GM19438 (cell line): ENCODE measurements at regions not wholly inside any gene's neighbourhood (a gene's known extent, or its start where the extent isn't known, plus 50 kb on each side); places are given as distances from the start of the nearest gene placed in this dataset.

ENCODE experiments used
- ATAC-seq: cut with Tn5 transposase; IDR thresholded peaks from one replicate; pipeline ENCODE4 v1.9.1; 2021; ENCODE audit warnings: low read depth; ENCODE audit not compliant: unreplicated experiment

DNA sequence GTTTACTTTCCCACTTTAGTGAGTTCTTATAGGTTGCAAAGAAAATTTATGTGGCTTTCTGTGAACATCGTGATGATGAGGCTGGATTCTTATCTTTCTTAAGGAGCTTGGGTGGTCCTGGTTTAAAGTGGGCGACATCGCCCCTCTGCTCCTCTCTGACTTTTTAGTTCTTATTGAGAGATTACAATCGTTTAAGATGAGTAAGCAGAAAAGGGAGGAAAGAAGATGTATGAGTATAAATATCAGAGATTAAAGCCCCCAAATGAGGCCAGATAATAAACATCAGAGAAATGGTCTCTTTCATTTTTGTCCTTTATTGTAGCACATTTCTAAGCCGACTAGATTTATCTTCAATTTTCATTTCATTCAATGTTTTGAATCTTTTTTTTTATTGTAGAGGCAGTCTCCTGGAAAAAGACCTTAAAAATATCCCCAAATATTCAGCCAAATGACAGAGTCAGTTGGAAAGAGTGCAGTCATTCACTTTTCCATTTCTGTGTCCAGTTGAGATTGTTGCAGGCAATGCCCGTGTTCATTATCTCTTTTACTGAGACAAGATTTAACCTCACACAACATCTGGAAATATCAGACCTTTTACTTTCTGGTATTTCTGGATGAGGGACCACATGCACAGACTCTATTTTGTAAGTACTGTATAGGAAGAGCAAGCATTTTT, 62.0 kb upstream of the PDE7B start:
- no peak for ATAC-seq

DNA sequence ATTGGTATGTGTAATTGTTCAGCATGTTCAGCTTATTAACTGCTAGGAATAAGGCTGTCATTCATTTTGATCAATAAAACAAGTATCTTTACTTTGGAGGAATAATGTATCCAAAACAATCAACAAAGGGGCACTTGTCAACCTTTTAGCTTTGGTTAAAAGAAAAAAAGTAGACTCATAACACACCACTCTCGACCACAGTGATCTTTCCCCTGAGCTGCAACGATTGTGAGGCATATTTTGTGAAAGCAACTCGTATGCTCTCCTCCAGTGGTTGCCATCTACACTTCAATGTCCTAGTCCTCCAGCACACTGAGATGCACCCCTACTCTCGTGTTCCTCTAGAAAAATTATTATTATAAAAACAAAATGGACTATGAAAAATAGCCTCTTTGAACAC, 60.1 kb upstream of the PDE7B start:
- ATAC-seq: no peak

DNA sequence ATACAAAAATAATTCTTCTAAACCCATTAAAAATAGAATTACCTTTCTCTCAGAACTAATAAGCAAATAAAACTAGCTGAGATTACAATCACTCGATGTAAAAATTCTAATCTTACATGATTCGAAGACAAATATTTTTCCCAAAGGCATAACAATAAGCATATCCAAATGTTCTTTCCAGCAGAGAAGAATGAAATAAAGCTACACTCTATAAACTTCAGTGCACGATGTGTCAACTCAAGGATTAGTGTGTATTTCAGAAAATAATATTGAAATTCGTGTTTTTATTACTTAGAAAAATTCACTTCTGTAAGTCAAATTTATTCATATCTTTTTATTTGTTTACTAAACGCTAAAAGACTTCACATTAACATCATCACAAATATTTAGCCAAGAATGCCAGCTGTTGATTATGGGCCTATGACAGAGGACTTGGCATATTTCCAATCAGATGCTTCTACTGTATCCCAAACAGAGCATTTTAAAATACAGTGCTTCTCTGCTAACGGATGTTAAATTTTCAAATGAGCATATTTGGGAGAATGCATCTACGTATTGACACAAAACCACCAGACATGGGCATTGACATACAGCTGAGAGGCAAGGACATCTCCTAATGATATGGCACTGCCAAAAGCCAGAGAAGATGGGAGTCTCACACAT, 54.7 kb upstream of the PDE7B start:
- no peak for ATAC-seq

DNA sequence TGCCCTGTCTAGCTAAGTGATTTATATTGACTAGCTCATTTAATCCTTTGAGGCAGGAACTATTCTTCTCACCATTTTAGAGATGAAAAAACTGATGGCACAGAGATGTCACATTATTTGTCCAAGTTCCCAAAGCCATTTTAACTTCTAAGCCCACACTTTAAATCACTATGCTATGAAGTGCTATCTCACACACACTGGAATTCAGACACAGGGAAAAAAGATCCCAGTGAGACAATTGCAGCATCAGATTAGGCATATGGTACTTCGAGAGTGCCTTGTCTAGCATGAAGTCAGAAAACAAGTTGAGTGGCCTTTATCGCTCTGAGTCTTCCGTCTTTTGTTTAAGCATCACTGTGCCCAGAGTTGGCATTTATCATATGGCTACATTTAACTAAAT, 54.1 kb upstream of the PDE7B start:
- no peak for ATAC-seq

DNA sequence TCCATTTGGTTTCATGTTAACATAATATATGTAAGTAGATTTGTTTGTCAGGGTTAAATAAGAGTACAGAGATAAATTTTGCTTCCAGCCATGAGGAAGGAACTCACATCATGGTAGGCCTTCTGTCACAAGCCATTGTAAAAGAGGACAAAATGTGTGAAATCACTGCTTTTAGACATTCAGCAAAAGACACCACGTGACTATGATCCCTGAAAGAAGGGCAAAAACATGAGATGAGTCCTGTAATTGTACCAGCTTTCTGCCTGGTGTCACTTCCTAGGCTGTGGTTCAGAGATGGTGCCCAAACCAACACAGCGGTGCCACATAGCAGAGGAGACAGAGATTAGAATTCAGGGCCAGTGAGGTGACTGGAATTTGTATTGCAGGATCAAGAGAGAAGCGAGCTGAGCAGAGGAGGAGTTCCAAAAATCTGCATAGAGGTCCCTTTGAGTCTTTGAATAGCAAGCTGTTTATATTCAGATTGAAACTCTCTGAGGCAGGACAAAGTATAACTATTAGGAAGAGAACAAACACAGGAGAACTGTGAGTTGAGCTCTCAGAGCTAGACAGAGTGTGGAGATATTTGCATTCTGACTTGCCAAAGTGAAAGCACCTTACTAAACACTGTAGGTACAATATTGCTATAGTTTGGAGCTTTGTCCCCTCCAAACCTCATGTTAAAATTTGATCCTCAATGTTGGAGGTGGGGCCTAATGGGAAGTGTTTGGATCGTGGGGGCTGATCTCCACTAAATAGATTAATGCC, 52.6 kb upstream of the PDE7B start:
- no peak for ATAC-seq
